ENCODE measurements at regions not wholly inside any gene's neighbourhood (a gene's known extent, or its start where the extent isn't known, plus 50 kb on each side); places are given as distances from the start of the nearest gene placed in this dataset.

- no peak for DNase-seq
These were observed 312.8 kb upstream of the EPHA5 start for GRCh38 chr4:65983061-65983460.

- DNase-seq = no peak
These were observed 306.0 kb upstream of the EPHA5 start for GRCh38 chr4:65976287-65976686.

- DNase-seq = peak; percentile 74
These were observed 302.9 kb upstream of the EPHA5 start for GRCh38 chr4:65973186-65973585.

GRCh38 chr4:65971686-65972085 lies 301.4 kb upstream of the EPHA5 start:
- DNase-seq = peak; percentile 83

GRCh38 chr4:65968831-65969558 lies 298.7 kb upstream of the EPHA5 start:
- DNase-seq = no peak

GRCh38 chr4:65960751-65961150 lies 290.5 kb upstream of the EPHA5 start:
- DNase-seq = no peak

GRCh38 chr4:65954416-65954815 lies 284.1 kb upstream of the EPHA5 start:
- DNase-seq = no peak

- DNase-seq = no peak
These were observed 280.9 kb upstream of the EPHA5 start for GRCh38 chr4:65951177-65951576.

GRCh38 chr4:65943076-65943475 lies 272.8 kb upstream of the EPHA5 start:
- no peak for DNase-seq

GRCh38 chr4:65924843-65925242 lies 254.6 kb upstream of the EPHA5 start:
- DNase-seq = no peak

GRCh38 chr4:65923616-65924015 lies 253.3 kb upstream of the EPHA5 start:
- DNase-seq = peak; percentile 12

- no peak for DNase-seq
These were observed 250.9 kb upstream of the EPHA5 start for GRCh38 chr4:65921180-65921579.

GRCh38 chr4:65918872-65919271 lies 248.6 kb upstream of the EPHA5 start:
- no peak for DNase-seq

- no peak for DNase-seq
These were observed 247.9 kb upstream of the EPHA5 start for GRCh38 chr4:65918212-65918611.

GRCh38 chr4:65917486-65917885 lies 247.2 kb upstream of the EPHA5 start:
- no peak for DNase-seq

- no peak for DNase-seq
These were observed 241.4 kb upstream of the EPHA5 start for GRCh38 chr4:65911720-65912119.

- DNase-seq = no peak
These were observed 223.9 kb upstream of the EPHA5 start for GRCh38 chr4:65893957-65894755.

GRCh38 chr4:65893271-65893670 lies 223.0 kb upstream of the EPHA5 start:
- DNase-seq = no peak

- DNase-seq = peak; percentile 72
These were observed 210.3 kb upstream of the EPHA5 start for GRCh38 chr4:65880594-65880993.

- DNase-seq = no peak
These were observed 198.0 kb upstream of the EPHA5 start for GRCh38 chr4:65868096-65868824.

GRCh38 chr4:65865489-65865888 lies 195.2 kb upstream of the EPHA5 start:
- DNase-seq = peak; percentile 48

- DNase-seq = no peak
These were observed 191.7 kb upstream of the EPHA5 start for GRCh38 chr4:65861993-65862392.

GRCh38 chr4:65845199-65845773 lies 175.0 kb upstream of the EPHA5 start:
- no peak for DNase-seq

Measured in OCI-M1 (cell line).